ENCODE measurements at regions not wholly inside any gene's neighbourhood (a gene's known extent, or its start where the extent isn't known, plus 50 kb on each side); places are given as distances from the start of the nearest gene placed in this dataset.

DNA sequence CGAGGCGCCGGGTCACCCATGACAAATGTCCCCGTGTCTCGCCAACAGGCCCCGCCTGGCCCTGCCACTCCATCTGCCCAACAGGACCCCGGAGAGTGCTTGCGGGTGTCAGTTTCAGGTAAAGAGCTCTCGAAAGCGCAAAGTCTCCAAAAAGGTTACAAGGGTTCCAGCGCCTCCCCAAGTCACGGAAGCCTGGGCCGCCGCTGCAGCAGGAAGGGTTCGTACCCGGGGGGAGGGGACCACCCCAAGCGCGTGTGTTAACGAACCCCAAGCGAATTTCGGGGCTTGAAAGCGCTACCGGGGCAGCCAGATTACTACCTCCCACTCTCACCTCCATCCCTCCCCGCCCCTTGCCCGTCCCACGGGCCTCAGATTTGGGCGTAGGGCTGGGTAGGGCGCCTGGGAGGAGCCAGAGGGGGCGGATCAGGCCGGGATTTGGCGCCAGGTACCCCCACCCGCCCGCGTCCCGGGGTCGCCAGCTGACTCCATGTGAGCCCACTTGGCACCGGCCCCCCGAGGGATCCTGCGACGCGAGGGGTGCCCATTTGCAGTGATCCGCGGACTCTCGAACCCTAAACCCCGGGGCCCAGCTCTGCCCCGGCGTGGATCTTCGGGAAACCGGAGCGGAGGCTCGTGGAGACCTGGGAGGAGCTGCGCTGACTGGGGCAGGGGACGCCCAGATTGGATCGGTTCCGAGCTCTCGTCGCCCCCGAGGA lies 85.9 kb downstream of the NR2F2 start:
- no peaks in the 10 kb centered on the region for H3K36me3 ChIP-seq (ENCODE audit: control insufficient read depth, insufficient read depth, low read length)
- peak overlapping the region; percentile 24 for H3K4me3 ChIP-seq (ENCODE audit: low read depth, low read length)
- H3K4me1 ChIP-seq (ENCODE audit: control insufficient read depth, insufficient read depth, low read length), result peaks cover 4% of the 10 kb centered on the region
- H3K27me3 ChIP-seq (ENCODE audit: control insufficient read depth, insufficient read depth, low read length), result peaks cover 100% of the 10 kb centered on the region
- no peaks in the 10 kb centered on the region for H3K9me3 ChIP-seq (ENCODE audit: control insufficient read depth, insufficient read depth, low read length)
- H3K9ac ChIP-seq (ENCODE audit: low read depth, low read length), result no peak overlapping the region

DNA sequence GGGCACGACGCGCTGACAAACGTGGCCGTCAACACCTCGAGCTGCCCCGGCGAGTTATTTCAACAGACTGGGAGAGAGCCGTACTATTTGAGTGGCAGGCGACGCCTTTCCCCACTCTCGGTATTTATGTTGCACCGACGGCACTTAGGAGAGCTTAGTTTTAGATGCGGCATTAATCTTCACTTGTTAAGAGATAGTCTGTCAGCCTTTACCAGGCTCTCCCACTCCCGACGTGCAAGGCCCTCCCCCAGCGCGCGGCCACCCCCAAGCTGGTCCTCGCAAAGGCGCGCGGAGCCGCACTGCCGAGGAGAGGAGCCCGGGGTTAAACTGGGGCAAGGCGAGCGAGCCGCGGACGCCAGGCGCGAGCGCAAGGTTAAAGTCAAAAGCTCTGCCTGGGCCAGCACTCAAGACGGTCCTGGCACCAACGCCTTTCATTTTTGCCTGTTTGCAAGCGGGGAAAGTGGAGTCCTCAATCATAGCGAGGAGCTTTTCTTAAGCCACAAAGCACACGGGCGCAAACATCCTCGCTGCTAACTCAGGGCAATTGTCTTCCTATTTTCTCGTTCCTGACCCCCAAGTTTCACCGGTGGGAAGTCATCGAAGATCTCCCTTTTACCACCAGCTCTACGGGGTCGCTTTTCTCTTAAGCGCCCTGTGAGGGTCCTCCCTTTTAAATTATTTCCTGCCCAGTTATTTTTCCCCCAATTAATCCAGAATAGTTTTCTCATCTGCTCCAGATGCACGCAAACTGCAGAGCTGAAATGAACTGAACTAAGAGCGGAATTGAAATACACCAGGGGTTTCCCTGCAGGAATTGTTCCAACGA lies 86.6 kb downstream of the NR2F2 start:
- Histone ChIP-seq H3K4me3 (ENCODE audit: low read depth, low read length) (peak overlapping the region; percentile 24), H3K9me3 (ENCODE audit: control insufficient read depth, insufficient read depth, low read length) (no peaks in the 10 kb centered on the region), H3K4me1 (ENCODE audit: control insufficient read depth, insufficient read depth, low read length) (peaks cover 7% of the 10 kb centered on the region), H3K9ac (ENCODE audit: low read depth, low read length) (no peak overlapping the region), H3K27me3 (ENCODE audit: control insufficient read depth, insufficient read depth, low read length) (peaks cover 100% of the 10 kb centered on the region), H3K36me3 (ENCODE audit: control insufficient read depth, insufficient read depth, low read length) (no peaks in the 10 kb centered on the region)

DNA sequence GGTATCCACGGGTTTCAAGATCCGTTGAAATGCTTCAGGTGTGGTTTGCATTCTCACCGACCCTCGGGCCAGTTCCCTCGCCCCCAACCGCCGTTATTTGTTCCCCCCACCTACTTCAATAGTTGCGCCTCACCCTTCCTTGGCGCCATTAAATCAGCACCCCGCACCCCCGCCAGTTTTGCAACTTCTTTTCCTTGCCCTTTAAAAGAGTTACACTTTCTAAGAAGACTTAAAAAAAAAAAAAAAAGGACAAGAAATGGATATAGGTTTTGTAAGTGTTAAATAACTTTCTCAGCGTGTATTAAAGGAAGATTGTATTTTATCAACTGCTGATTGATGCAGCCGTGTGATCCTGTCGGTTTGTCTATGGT lies 87.2 kb downstream of the NR2F2 start:
- Histone ChIP-seq H3K27me3 (ENCODE audit: control insufficient read depth, insufficient read depth, low read length) (peaks cover 100% of the 10 kb centered on the region), H3K9me3 (ENCODE audit: control insufficient read depth, insufficient read depth, low read length) (no peaks in the 10 kb centered on the region), H3K36me3 (ENCODE audit: control insufficient read depth, insufficient read depth, low read length) (no peaks in the 10 kb centered on the region), H3K4me3 (ENCODE audit: low read depth, low read length) (no peak overlapping the region), H3K4me1 (ENCODE audit: control insufficient read depth, insufficient read depth, low read length) (peaks cover 7% of the 10 kb centered on the region), H3K9ac (ENCODE audit: low read depth, low read length) (no peak overlapping the region)

DNA sequence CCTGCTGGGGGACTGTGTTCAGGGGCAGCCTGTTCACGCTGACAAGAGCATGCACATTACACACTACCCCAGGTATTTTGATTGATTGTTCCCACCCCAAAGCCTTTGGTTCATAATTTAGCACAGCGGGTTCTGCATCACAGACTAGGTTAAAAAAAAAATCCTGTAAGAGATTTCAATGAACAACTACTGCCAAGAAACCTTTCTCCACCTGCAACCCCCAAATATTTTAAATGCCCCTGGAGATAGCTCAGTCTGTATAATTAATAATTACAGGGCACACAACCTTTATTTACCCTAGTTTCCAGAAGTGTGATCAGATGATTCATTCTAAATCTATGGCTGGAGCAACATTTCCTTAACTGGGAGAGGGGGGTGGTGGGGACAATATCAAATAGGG lies 87.6 kb downstream of the NR2F2 start:
- Histone ChIP-seq H3K9ac (ENCODE audit: low read depth, low read length) (no peak overlapping the region), H3K9me3 (ENCODE audit: control insufficient read depth, insufficient read depth, low read length) (no peaks in the 10 kb centered on the region), H3K27me3 (ENCODE audit: control insufficient read depth, insufficient read depth, low read length) (peaks cover 100% of the 10 kb centered on the region), H3K4me1 (ENCODE audit: control insufficient read depth, insufficient read depth, low read length) (peaks cover 7% of the 10 kb centered on the region), H3K4me3 (ENCODE audit: low read depth, low read length) (no peak overlapping the region), H3K36me3 (ENCODE audit: control insufficient read depth, insufficient read depth, low read length) (no peaks in the 10 kb centered on the region)

DNA sequence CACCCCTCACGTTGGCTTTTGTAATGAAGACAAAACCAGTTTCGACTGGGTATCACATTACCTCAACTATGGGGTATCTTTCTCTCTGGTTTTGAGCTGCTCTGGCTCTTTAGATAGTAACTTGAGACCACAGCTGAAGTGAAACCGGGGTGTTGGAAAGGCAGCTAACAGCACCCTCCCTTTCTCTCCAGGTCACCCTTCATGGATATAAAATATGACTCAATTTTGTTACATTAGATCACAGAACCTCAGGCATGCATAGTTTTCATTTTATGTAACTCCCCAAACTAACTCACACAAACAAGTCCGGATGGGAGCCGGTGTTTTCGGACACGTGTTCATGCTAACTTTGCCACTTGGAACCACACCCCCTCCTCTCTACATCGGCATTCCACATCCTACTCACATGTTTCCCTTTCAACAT lies 90.7 kb downstream of the NR2F2 start:
- no peak overlapping the region for H3K9ac ChIP-seq (ENCODE audit: low read depth, low read length)
- peaks cover 80% of the 10 kb centered on the region for H3K27me3 ChIP-seq (ENCODE audit: control insufficient read depth, insufficient read depth, low read length)
- H3K9me3 ChIP-seq (ENCODE audit: control insufficient read depth, insufficient read depth, low read length), result no peaks in the 10 kb centered on the region
- H3K4me1 ChIP-seq (ENCODE audit: control insufficient read depth, insufficient read depth, low read length), result peaks cover 7% of the 10 kb centered on the region
- H3K36me3 ChIP-seq (ENCODE audit: control insufficient read depth, insufficient read depth, low read length), result no peaks in the 10 kb centered on the region
- peak overlapping the region; percentile 28 for H3K4me3 ChIP-seq (ENCODE audit: low read depth, low read length)

DNA sequence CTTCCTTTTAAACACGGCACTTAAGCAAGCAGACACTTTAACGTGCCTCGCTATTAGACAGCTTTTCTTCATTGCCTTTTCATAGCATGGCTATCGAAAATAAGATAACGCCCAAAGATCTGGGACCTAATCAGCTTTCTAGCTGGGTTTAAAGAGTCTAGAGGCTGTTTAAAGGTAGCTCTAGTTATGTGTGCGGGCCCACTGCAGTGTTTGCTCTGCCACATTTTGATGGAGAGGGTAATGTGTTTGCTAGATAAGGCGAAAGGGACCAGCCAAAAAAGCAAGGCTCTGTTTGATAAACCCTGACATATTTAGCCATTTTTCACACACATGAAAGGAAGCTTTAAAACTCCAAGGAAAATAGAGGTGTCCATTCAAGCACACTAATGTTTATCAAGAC lies 91.6 kb downstream of the NR2F2 start:
- peaks cover 79% of the 10 kb centered on the region for H3K27me3 ChIP-seq (ENCODE audit: control insufficient read depth, insufficient read depth, low read length)

DNA sequence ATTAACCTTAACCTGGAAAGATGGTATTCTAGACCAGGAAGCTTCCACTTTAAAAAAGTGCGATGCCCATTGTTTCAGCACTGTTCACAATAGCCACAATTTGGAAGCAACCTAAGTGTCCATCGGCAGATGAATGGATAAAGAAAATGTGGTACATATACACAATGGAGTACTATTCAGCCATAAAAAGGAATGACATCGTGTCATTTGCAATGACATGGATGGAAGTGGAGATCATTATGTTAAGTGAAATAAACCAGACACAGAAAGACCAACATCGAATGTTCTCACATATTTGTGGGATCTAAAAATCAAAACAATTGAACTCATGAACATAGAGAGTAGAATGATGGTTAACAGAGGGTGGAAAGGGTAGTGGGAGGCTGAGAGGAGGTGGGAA lies 94.2 kb downstream of the NR2F2 start:
- Histone ChIP-seq H3K4me1 (ENCODE audit: control insufficient read depth, insufficient read depth, low read length) (peaks cover 7% of the 10 kb centered on the region), H3K9me3 (ENCODE audit: control insufficient read depth, insufficient read depth, low read length) (no peaks in the 10 kb centered on the region), H3K9ac (ENCODE audit: low read depth, low read length) (no peak overlapping the region), H3K36me3 (ENCODE audit: control insufficient read depth, insufficient read depth, low read length) (no peaks in the 10 kb centered on the region), H3K4me3 (ENCODE audit: low read depth, low read length) (no peak overlapping the region), H3K27me3 (ENCODE audit: control insufficient read depth, insufficient read depth, low read length) (peaks cover 54% of the 10 kb centered on the region)

More for the DNA sequence above, 91.6 kb downstream of the NR2F2 start:
- no peak overlapping the region for H3K9ac ChIP-seq (ENCODE audit: low read depth, low read length)
- H3K4me1 ChIP-seq (ENCODE audit: control insufficient read depth, insufficient read depth, low read length), result peaks cover 7% of the 10 kb centered on the region
- H3K4me3 ChIP-seq (ENCODE audit: low read depth, low read length), result no peak overlapping the region
- no peaks in the 10 kb centered on the region for H3K9me3 ChIP-seq (ENCODE audit: control insufficient read depth, insufficient read depth, low read length)
- H3K36me3 ChIP-seq (ENCODE audit: control insufficient read depth, insufficient read depth, low read length), result no peaks in the 10 kb centered on the region

DNA sequence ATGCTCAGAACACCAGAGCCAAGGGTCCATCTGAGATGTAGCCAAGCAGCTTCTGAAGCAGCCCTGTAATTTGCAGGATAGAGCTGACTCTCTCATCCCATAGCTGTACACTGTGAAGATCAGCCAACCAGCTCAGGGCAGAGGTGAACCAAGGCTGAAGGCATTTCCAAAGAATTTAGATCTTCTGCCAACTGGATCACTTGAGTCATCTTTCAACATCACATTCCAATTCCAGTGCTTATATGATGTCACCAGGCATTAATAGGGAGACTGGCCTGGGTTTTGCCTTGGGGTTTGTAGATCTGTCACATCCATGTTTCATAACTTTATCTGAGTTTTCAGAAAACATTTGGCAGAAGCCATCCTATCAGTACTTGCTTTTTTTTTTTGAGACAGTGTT lies 98.2 kb downstream of the NR2F2 start:
- Histone ChIP-seq H3K9ac (ENCODE audit: low read depth, low read length) (no peak overlapping the region), H3K9me3 (ENCODE audit: control insufficient read depth, insufficient read depth, low read length) (no peaks in the 10 kb centered on the region), H3K4me1 (ENCODE audit: control insufficient read depth, insufficient read depth, low read length) (no peaks in the 10 kb centered on the region)

DNA sequence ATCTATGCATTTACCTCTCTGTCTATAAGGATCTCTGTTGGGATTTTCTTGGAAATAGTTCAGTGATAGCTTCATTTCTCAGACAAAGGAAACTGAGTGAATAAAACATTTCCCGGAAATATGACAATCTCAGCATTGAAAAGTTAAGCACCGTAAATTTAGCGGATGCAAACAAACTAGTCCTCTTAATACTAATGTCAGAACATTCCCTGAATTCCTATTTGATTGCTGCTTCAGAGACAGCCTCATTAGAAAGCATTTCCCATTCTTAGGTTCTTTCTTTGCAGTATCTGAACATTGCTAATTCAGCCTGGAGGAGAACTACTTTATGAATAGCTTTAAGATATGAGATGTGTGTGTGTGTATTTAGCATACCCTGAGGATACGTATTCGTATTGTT lies 101.3 kb downstream of the NR2F2 start:
- H3K4me1 ChIP-seq (ENCODE audit: control insufficient read depth, insufficient read depth, low read length), result no peaks in the 10 kb centered on the region
- H3K27me3 ChIP-seq (ENCODE audit: control insufficient read depth, insufficient read depth, low read length), result peaks cover 3% of the 10 kb centered on the region
- no peaks in the 10 kb centered on the region for H3K36me3 ChIP-seq (ENCODE audit: control insufficient read depth, insufficient read depth, low read length)
- no peak overlapping the region for H3K9ac ChIP-seq (ENCODE audit: low read depth, low read length)
- H3K4me3 ChIP-seq (ENCODE audit: low read depth, low read length), result no peak overlapping the region
- no peaks in the 10 kb centered on the region for H3K9me3 ChIP-seq (ENCODE audit: control insufficient read depth, insufficient read depth, low read length)

More for the DNA sequence above, 98.2 kb downstream of the NR2F2 start:
- H3K36me3 ChIP-seq (ENCODE audit: control insufficient read depth, insufficient read depth, low read length), result no peaks in the 10 kb centered on the region
- peaks cover 14% of the 10 kb centered on the region for H3K27me3 ChIP-seq (ENCODE audit: control insufficient read depth, insufficient read depth, low read length)
- no peak overlapping the region for H3K4me3 ChIP-seq (ENCODE audit: low read depth, low read length)

DNA sequence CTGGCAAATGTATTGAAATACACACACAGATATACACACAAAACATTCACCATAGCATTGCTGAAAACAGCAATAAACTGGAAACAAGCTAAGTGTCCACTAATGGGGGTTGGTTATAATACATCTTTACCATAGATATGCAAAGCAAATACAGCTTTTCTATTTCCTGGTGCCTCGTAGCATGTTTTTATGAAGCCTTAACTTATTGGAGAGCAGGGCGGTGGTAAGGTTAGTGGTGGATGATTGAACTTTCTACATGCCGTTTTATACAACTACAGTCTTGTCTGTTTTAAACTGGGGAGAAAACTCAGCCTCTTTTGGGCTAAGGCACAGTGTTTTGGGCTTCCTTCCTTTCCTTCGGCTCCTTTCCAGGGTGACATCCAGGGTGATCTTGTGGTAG lies 104.5 kb downstream of the NR2F2 start:
- Histone ChIP-seq H3K4me3 (ENCODE audit: low read depth, low read length) (no peak overlapping the region), H3K9ac (ENCODE audit: low read depth, low read length) (no peak overlapping the region), H3K9me3 (ENCODE audit: control insufficient read depth, insufficient read depth, low read length) (no peaks in the 10 kb centered on the region), H3K4me1 (ENCODE audit: control insufficient read depth, insufficient read depth, low read length) (no peaks in the 10 kb centered on the region), H3K27me3 (ENCODE audit: control insufficient read depth, insufficient read depth, low read length) (no peaks in the 10 kb centered on the region), H3K36me3 (ENCODE audit: control insufficient read depth, insufficient read depth, low read length) (no peaks in the 10 kb centered on the region)

DNA sequence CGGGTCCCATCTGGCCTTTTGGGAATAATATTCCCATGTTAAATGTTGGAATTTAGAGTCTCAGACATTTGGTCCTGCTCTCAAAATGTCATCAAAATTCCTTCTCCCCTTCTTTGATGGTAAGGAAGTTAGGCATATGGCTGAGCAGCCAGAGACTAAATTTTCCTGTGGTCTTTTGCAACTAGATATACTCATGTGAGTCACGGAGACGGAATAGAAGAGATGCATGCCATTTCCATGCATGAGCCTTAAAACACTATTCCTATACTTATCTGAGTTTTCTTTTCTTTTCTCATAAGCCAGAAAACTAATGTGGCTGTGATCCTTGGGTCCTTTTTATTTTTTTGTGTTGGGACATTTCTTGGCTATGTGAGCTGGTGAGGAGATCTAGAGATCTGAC lies 105.3 kb downstream of the NR2F2 start:
- Histone ChIP-seq H3K36me3 (ENCODE audit: control insufficient read depth, insufficient read depth, low read length) (no peaks in the 10 kb centered on the region), H3K9ac (ENCODE audit: low read depth, low read length) (no peak overlapping the region), H3K4me3 (ENCODE audit: low read depth, low read length) (no peak overlapping the region), H3K27me3 (ENCODE audit: control insufficient read depth, insufficient read depth, low read length) (no peaks in the 10 kb centered on the region), H3K4me1 (ENCODE audit: control insufficient read depth, insufficient read depth, low read length) (no peaks in the 10 kb centered on the region), H3K9me3 (ENCODE audit: control insufficient read depth, insufficient read depth, low read length) (no peaks in the 10 kb centered on the region)

DNA sequence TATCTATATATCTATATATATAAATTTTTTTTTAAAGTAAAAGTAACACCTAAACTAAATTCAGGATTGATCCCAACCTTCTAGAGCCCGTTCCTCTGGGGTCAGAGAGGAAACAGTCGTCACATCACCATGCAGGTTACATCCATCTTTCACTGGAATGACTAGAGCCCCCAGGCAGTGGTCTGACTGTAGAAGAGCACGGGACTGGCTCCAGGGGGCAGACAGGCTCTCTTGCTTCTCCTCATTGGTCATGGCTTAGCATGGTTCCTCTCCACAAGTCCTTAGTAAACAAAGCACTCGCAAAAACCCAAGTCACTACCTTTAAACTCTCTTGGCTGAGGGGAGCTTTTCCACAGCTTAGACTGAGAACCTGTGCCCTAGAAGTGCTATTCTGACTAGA lies 110.5 kb downstream of the NR2F2 start:
- no peak overlapping the region for H3K4me3 ChIP-seq (ENCODE audit: low read depth, low read length)

More for the DNA sequence above, 110.5 kb downstream of the NR2F2 start:
- no peaks in the 10 kb centered on the region for H3K4me1 ChIP-seq (ENCODE audit: control insufficient read depth, insufficient read depth, low read length)
- no peaks in the 10 kb centered on the region for H3K27me3 ChIP-seq (ENCODE audit: control insufficient read depth, insufficient read depth, low read length)
- H3K36me3 ChIP-seq (ENCODE audit: control insufficient read depth, insufficient read depth, low read length), result no peaks in the 10 kb centered on the region
- H3K9me3 ChIP-seq (ENCODE audit: control insufficient read depth, insufficient read depth, low read length), result no peaks in the 10 kb centered on the region
- no peak overlapping the region for H3K9ac ChIP-seq (ENCODE audit: low read depth, low read length)
